Transverse colon (tissue), 3 donors: ENCODE measurements at regions not wholly inside any gene's neighbourhood (a gene's known extent, or its start where the extent isn't known, plus 50 kb on each side); places are given as distances from the start of the nearest gene placed in this dataset.

ENCODE experiments used
- POLR2A ChIP-seq: fragments of 450-650 bp; IDR thresholded peaks from one replicate; pipeline ENCODE4 v1.6.1; 2016; ENCODE audit warnings: antibody characterized with exemption, mild to moderate bottlenecking, moderate library complexity
- TF ChIP-seq, protein P1 (sequence below), 5 experiments: fragments of 200-600 bp in 3 of 5; fragments of 450-650 bp in 2 of 5; sonication (generic) in 3 of 5; IDR thresholded peaks; 1 replicate in 2 of 5; 2 replicates in 3 of 5; pipeline ENCODE4 v1.5.1; 2016 to 2017; ENCODE audit warnings: antibody characterized with exemption in 5 of 5, inconsistent platforms in 3 of 5, mild to moderate bottlenecking in 2 of 5, moderate library complexity in 1 of 5

DNA sequence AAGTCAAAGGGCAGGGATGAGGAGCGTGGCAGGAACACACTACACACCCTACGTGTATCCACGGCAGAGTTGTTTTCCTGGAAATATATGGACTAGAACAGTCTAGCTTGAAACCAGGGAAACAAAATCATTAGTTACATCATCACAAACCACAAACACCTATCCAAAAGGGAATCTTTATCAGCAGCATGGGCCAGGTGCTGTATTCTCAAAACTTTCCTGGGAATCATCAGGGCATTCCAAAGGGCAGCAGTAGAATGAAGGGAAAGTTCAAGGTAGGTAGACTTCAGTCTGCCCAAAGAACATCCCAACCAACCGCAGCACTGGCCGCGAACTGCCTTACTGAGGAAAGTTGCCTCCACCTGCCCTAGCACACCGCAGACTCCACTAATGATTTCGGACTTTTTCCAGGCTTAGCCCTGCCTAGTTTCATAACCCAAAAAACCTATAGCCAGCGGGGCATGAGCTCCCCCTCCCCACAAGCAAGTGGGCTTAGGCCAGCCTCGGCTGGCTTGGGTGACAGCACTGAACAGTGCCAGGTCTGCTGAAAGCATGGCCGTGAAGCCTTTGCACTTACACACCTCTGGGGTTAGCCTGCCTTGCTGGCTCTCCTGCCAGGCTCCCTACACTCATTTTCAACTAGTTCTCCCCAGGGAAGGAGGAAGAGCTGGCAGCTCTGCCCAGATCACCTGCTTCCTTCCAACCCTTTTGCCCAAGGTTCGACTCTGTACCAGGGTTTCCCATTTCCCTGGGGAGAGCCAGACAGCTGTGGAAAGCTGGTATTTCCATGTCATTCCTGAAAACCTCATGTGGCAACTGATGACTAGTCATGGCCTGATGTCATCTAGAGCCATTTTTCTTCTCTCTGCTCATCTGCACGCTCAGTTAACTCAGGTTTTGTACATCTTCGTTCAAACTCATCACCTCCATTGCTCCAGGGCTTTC, 77.3 kb upstream of the UBAC2 start:
- TF ChIP-seq, protein P1, sequence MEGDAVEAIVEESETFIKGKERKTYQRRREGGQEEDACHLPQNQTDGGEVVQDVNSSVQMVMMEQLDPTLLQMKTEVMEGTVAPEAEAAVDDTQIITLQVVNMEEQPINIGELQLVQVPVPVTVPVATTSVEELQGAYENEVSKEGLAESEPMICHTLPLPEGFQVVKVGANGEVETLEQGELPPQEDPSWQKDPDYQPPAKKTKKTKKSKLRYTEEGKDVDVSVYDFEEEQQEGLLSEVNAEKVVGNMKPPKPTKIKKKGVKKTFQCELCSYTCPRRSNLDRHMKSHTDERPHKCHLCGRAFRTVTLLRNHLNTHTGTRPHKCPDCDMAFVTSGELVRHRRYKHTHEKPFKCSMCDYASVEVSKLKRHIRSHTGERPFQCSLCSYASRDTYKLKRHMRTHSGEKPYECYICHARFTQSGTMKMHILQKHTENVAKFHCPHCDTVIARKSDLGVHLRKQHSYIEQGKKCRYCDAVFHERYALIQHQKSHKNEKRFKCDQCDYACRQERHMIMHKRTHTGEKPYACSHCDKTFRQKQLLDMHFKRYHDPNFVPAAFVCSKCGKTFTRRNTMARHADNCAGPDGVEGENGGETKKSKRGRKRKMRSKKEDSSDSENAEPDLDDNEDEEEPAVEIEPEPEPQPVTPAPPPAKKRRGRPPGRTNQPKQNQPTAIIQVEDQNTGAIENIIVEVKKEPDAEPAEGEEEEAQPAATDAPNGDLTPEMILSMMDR (IDR thresholded peaks at IDR 0.05) = no peak
- no peak for TF ChIP-seq POLR2A
